Endodermal cell (in vitro differentiated cells): ENCODE measurements at regions not wholly inside any gene's neighbourhood (a gene's known extent, or its start where the extent isn't known, plus 50 kb on each side); places are given as distances from the start of the nearest gene placed in this dataset.

ENCODE experiments used
- DNase-seq: peaks from one replicate; pipeline ENCODE4 v3.0.0-alpha.2; 2017
- H3K27ac ChIP-seq: 2 replicates; pipeline ENCODE4 v1.5.1; 2013; ENCODE audit warnings: mild to moderate bottlenecking, low read depth, low read length, moderate library complexity
- H3K27me3 ChIP-seq: 2 replicates; pipeline ENCODE4 v1.6.1; 2013; ENCODE audit warnings: mild to moderate bottlenecking, low read length, moderate library complexity; ENCODE audit not compliant: insufficient read depth, control insufficient read depth, poor library complexity, severe bottlenecking
- H3K36me3 ChIP-seq: 2 replicates; pipeline ENCODE4 v1.7.0; 2013; ENCODE audit warnings: mild to moderate bottlenecking, low read length, moderate library complexity; ENCODE audit not compliant: control insufficient read depth, insufficient read depth
- H3K4me1 ChIP-seq: one replicate; pipeline ENCODE4 v1.7.0; 2013; ENCODE audit warnings: low read length; ENCODE audit not compliant: control insufficient read depth, insufficient read depth
- H3K4me3 ChIP-seq: 2 replicates; pipeline ENCODE4 v1.5.1; 2013; ENCODE audit warnings: mild to moderate bottlenecking, low read length, moderate library complexity
- H3K9ac ChIP-seq: 2 replicates; pipeline ENCODE4 v1.6.1; 2013; ENCODE audit warnings: mild to moderate bottlenecking, low read length, moderate library complexity; ENCODE audit not compliant: poor library complexity, severe bottlenecking; ENCODE audit errors: extremely low read depth
- H3K9me3 ChIP-seq: 2 replicates; pipeline ENCODE4 v1.6.1; 2013; ENCODE audit warnings: mild to moderate bottlenecking, low read length, moderate library complexity; ENCODE audit not compliant: control insufficient read depth
- H3K27ac Mint-ChIP-seq: 2 replicates; pipeline ENCODE4 v1.8.0; 2020; ENCODE audit warnings: mixed read lengths
- H3K27me3 Mint-ChIP-seq: 2 replicates; pipeline ENCODE4 v1.8.0; 2021; ENCODE audit warnings: mild to moderate bottlenecking, mixed read lengths; ENCODE audit not compliant: insufficient read depth
- H3K36me3 Mint-ChIP-seq: 2 replicates; pipeline ENCODE4 v1.8.0; 2020; ENCODE audit warnings: low read depth, mixed read lengths
- H3K4me1 Mint-ChIP-seq: 2 replicates; pipeline ENCODE4 v1.8.0; 2020; ENCODE audit warnings: mixed read lengths
- H3K4me3 Mint-ChIP-seq: 2 replicates; pipeline ENCODE4 v1.8.0; 2020; ENCODE audit warnings: mild to moderate bottlenecking, moderate library complexity, mixed read lengths
- H3K9me3 Mint-ChIP-seq: 2 replicates; pipeline ENCODE4 v1.8.0; 2020; ENCODE audit warnings: mild to moderate bottlenecking, mixed read lengths
- WGBS, 2 experiments: methylation state at CpG; one replicate each; pipeline versions ENCODE4 v1.1.5 to v1.1.7; 2013; ENCODE audit warnings: missing lambda C conversion rate in 2 of 2, mixed read lengths in 1 of 2; ENCODE audit not compliant: insufficient coverage in 1 of 2, insufficient read length in 1 of 2; 5-methylcytosine and 5-hydroxymethylcytosine counted together
- TF ChIP-seq, protein P1 (sequence below): fragments of 200-600 bp; sonication (generic); conservative IDR thresholded peaks from 2 replicates; pipeline ENCODE4 v1.5.0; 2021; ENCODE audit warnings: antibody characterized with exemption, mild to moderate bottlenecking

DNA sequence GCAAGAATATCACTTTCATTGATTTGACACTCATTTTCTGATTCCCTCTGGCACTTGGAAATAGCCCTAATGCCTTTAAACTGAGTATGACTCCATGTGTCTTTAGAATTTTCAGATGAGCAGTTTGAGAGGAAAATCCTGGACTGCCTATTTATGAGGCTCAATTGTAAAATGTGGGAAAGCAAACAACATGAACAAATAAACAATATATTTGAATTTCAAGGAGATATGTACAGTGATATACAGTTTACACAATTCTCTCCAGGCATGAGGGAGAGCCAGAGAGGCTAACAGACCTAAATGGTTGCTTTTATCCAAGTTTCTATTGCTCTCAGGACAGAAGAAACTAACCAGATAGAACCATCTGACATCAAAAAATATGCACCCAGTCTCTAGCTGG, 748.2 kb upstream of the NRSN1 start:
- TF ChIP-seq, protein P1, sequence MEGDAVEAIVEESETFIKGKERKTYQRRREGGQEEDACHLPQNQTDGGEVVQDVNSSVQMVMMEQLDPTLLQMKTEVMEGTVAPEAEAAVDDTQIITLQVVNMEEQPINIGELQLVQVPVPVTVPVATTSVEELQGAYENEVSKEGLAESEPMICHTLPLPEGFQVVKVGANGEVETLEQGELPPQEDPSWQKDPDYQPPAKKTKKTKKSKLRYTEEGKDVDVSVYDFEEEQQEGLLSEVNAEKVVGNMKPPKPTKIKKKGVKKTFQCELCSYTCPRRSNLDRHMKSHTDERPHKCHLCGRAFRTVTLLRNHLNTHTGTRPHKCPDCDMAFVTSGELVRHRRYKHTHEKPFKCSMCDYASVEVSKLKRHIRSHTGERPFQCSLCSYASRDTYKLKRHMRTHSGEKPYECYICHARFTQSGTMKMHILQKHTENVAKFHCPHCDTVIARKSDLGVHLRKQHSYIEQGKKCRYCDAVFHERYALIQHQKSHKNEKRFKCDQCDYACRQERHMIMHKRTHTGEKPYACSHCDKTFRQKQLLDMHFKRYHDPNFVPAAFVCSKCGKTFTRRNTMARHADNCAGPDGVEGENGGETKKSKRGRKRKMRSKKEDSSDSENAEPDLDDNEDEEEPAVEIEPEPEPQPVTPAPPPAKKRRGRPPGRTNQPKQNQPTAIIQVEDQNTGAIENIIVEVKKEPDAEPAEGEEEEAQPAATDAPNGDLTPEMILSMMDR = no peak
- DNase-seq = no peak
- Histone ChIP-seq H3K27me3 (no peaks in the 10 kb centered on the region), H3K4me1 (no peaks in the 10 kb centered on the region), H3K9ac (no peak overlapping the region), H3K4me3 (no peak overlapping the region), H3K36me3 (no peaks in the 10 kb centered on the region), H3K9me3 (no peaks in the 10 kb centered on the region), H3K27ac (no peak overlapping the region)
- H3K4me1 Mint-ChIP-seq = no peaks in the 10 kb centered on the region
- H3K4me3 Mint-ChIP-seq = no peak overlapping the region
- no peaks in the 10 kb centered on the region for H3K36me3 Mint-ChIP-seq
- H3K9me3 Mint-ChIP-seq = no peaks in the 10 kb centered on the region
- no peak overlapping the region for H3K27ac Mint-ChIP-seq
- H3K27me3 Mint-ChIP-seq = no peaks in the 10 kb centered on the region

DNA sequence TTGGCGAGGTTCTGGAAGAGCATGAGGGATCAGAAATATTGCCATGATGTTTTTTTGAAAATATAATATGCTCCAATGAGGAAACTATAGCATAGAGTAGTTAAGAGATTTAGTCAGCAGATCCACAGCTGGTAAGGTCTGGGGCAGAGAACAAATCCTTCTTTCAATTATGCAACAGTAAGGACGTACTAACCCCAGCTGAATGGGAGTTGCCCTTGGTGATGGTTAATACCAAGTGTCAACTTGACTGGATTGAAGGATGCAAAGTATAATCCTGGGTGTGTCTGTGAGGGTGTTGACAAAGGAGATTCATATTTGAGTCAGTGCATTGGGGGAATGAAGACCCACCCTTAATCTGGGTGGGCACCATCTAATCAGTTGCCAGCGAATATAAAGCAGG, 745.5 kb upstream of the NRSN1 start:
- no peak overlapping the region for H3K27ac ChIP-seq
- no peaks in the 10 kb centered on the region for H3K27me3 ChIP-seq
- H3K36me3 ChIP-seq = no peaks in the 10 kb centered on the region
- Mint-ChIP-seq H3K9me3 (no peaks in the 10 kb centered on the region), H3K4me3 (no peak overlapping the region), H3K36me3 (no peaks in the 10 kb centered on the region), H3K4me1 (no peaks in the 10 kb centered on the region), H3K27ac (no peak overlapping the region), H3K27me3 (no peaks in the 10 kb centered on the region)
- no peak for DNase-seq
- no peaks in the 10 kb centered on the region for H3K9me3 ChIP-seq
- no peak overlapping the region for H3K9ac ChIP-seq
- H3K4me3 ChIP-seq = no peak overlapping the region
- TF ChIP-seq, protein P1 = no peak
- H3K4me1 ChIP-seq = no peaks in the 10 kb centered on the region
- WGBS, 2 experiments = 95 to 97% methylated on average over 2 to 3 of the region's 3 CpGs

DNA sequence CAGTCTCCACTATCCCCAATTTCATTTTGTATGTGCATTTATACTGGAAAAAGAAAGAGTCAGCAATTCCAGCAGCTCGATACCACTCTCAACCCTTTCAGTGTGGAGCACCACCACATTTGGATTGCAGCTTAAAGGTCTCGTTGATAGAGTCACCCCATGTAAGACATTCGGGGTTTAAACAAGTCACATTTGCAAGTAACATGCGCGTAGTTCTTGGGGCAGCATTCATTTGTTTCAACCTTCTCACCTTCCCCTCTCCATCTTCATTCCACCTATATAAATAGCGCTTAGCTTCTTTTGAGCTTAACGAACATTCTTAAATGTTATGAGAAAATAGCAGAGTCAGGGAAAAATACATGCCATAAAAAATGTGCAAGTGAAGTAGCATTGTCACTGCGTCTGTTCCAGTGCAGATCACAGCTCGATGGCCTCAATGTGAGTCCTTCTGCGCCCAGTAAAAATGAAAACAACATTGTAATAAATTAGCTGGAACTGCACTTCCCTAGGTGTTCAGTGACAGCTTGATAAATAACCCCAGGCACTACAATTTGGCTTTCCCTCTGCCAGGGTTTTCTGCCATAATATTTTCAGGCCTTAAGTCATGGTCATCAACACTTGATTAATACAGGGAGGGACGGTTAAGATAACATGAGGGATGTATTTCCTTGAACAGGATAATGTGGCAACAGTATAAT, 737.8 kb upstream of the NRSN1 start:
- DNase-seq = no peak
- Histone ChIP-seq H3K27ac (no peak overlapping the region), H3K9me3 (no peaks in the 10 kb centered on the region), H3K36me3 (no peaks in the 10 kb centered on the region), H3K9ac (no peak overlapping the region), H3K4me1 (no peaks in the 10 kb centered on the region), H3K4me3 (no peak overlapping the region), H3K27me3 (no peaks in the 10 kb centered on the region)
- Mint-ChIP-seq H3K4me3 (no peak overlapping the region), H3K27ac (no peak overlapping the region), H3K4me1 (no peaks in the 10 kb centered on the region), H3K36me3 (no peaks in the 10 kb centered on the region), H3K9me3 (no peaks in the 10 kb centered on the region), H3K27me3 (no peaks in the 10 kb centered on the region)
- TF ChIP-seq, protein P1 = no peak
- 89 to 91% methylated on average over 8 to 11 of the region's 11 CpGs for WGBS, 2 experiments
